WTC11 (cell line): ENCODE measurements at regions not wholly inside any gene's neighbourhood (a gene's known extent, or its start where the extent isn't known, plus 50 kb on each side); places are given as distances from the start of the nearest gene placed in this dataset.

Experiments used
- CTCF ChIP-seq: fragments of 200-600 bp; IDR thresholded peaks from 2 replicates; pipeline ENCODE4 v1.8.0; 2022; ENCODE audit warnings: antibody characterized with exemption
- E2F5 ChIP-seq: sonication (generic); formaldehyde crosslinking; IDR thresholded peaks from 2 replicates; pipeline ENCODE4 v1.8.1; 2022; ENCODE audit warnings: mild to moderate bottlenecking, moderate library complexity, missing genetic modification reagents
- KAT7 ChIP-seq: sonication (generic); formaldehyde crosslinking; IDR thresholded peaks from 2 replicates; pipeline ENCODE4 v1.8.1; 2023; ENCODE audit warnings: missing genetic modification reagents, mild to moderate bottlenecking, borderline replicate concordance

- TF ChIP-seq CTCF (no peak), E2F5 (CRISPR knock-in tag) (no peak), KAT7 (CRISPR knock-in tag) (no peak)
These were observed 455.7 kb downstream of the GALR1 start for GRCh38 chr18:77705301-77705700.
